Kidney glomerular epithelial cell (primary cell): ENCODE measurements at regions not wholly inside any gene's neighbourhood (a gene's known extent, or its start where the extent isn't known, plus 50 kb on each side); places are given as distances from the start of the nearest gene placed in this dataset.
"Not testable (repeated sequence)": the region's sequence is repeated elsewhere in the genome, so short reads cannot be mapped to it uniquely, and the experiment has no call there.

Experiments used
- DNase-seq: peaks from one replicate; lab custom pipeline; 2025; lab: John Stamatoyannopoulos, UW

DNA sequence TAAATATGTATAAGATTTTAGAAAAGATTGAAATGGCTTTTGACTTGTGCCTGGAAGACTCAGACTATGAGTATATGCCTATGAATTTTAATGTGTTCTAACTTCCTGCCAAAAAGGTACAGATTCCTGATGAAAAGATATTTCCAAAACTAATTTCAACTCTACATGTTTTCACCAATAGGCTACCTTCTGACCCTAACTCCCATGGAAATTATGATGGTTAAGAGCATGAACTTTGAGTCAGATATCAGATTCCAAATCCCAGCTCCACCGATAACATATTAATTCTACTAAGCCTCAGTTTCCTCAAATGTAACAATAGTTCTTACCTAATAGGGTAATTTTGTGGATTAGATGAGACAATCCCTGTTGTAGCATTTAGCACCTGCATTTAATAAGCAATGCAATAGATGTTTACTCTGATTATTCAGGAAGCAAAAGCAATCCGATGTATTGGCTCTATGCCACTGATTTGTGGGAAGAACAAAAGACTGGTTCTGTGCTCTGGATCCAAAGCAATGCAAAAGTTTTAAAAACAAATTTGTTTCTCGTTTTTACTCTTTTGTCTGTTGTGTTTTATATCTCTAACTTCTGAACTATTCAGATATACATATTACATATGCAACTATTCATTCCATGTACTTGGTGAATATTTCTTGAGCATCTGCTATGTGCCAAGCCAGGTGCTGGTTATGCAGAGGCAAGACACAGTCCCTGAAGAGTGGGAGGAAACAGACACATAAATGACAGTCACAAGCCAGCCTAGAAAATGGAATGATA, 115.4 kb downstream of the GATA6 start:
- no peak for DNase-seq

DNA sequence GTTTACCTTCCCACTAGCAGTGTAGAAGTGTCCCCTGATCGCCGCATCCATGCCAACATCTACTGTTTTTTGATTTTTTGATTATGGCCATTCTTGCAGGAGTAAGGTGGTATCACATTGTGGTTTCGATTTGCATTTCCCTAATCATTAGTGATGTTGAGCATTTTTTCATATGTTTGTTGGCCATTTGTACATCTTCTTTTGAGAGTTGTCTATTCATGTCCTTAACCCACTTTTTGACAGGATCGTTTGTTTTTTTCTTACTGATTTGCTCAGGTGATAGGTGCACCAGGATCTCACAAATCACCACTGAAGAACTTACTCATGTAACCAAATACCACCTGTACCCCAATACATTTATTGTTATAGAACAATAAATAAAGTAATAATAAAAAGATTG, 114.5 kb downstream of the GATA6 start:
- DNase-seq, result not testable (repeated sequence)

DNA sequence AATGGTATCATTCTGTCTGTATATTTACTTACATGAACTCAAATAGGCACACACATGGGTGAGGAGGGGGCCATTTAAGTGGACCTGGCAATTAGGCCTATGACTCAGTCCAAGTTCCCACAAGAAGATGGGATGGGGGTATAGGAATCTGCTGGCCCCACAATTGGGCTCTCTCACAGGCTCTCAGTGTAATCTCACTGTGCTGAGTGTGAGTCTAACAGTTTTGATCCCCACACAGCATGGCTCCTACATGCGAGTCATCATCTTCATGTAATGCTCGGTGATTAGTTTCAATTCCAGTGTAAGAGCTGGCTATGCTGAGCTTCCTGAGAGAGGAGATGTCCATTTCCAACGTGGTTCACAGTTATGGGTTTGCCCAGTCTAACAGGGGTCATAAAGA, 114.0 kb downstream of the GATA6 start:
- no peak for DNase-seq

DNA sequence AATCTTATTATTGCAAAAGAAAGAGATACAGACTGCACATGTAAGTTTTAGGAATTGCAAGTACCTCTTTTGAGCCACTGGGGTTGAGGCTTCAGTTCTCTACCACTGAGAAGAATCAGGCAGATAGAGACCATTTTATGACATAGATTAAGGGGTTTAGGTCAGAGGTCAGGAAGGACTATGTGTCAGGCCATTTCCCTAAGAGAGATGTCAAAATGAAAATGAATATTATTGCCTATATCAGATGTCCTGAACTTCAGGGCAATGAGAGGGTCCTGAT, 113.7 kb downstream of the GATA6 start:
- no peak for DNase-seq

DNA sequence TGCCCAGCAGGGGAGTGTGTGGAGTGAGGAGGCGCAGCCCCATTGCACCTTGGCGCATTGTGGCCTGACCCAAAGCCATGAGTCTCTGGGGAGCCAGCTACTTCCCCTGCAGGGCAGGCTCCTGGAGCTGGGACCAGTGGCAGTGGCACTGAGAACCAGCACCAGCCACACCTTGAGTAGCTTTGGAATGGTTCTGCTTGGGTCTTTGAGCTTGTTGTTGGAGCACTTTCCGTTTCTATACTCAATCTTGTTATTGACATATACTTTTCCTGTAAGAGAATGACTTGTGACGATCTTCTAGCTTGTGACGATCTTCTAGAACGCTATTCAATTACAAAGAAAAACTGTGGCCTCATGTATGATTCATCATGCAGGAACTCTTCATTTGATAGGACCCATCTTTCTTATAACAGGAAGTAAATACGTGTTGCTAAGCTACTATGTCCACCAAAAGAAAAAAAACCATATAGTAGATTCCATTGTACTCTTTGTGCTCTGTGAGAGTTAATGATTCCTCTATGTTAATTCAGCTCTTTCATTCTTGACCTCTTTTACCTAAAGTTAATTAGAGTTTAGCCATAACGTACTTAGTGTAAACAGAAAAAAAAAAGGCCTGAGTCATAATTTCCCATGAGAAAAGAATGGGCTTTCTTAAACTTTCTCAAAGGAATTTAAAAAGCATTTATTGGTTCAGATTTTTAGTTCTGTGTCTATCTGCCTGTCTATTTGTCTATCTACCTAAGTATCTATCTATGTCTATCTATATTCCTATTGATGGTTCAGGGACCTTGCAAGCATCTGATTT, 113.1 kb downstream of the GATA6 start:
- DNase-seq, result peak; percentile 97

DNA sequence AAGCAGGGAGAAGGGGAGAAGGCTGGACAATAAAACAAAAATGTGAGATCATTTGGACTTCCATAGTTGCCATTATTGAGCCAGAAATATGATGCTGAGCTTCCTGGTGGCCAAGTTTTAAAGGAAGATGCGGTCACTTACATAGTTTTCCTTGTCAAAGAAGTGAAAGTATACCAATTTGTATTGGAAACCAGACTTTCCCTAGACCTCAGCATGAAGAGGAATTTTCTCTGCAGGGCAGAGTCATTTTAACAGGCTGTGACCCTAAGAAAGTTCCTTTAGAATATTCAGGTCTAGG, 111.0 kb downstream of the GATA6 start:
- no peak for DNase-seq

DNA sequence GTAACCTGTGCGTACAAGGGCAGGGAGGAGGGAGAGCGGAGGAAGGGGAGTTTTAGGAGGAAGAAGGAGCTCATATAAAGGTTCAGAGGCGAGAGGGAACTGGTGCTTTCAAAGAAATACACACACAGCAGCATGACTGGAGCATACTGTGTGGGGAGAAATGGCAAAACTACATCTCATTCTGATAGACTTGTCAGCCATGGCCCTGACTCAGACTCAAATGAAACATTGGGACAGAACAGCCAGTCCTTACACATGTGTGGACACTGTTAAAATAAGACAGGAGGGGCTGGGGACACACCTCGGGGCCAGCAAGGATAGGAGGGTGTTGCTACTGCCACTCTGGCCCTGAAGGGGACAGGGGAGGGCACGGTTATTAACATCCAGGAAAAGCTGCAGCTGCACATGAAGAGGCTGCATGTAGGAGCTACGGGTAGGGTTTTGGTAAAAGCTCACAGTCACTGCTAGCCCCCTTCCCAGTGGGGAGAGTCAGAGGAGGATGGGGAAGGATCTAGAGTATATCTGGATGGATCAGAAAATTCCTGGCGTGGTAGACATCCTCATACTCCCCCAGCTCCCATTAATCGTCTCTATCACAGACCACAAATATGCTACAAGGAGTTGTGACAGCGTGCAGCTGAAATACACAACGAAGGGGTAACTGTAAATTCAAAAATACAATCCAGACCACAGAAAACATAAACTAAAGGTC, 110.5 kb downstream of the GATA6 start:
- DNase-seq, result no peak

DNA sequence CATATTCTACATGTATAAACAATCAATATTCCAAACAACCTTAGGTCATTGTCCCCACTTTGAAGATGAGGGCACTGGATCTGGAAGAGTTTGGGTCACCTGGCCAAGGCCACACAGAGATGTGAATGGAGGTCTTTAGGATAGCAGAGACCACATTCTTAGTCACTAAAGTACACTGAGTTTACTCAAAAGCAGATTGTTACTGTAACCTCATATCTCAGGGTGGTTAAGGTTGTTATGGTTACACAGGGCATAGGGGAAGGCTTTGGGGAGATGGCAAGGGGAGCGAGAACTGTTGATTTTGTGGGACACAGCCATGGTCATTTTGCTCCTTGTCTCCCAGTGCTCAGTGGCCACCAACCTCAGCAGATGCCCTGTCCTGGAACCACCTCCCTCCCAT, 109.4 kb downstream of the GATA6 start:
- no peak for DNase-seq

DNA sequence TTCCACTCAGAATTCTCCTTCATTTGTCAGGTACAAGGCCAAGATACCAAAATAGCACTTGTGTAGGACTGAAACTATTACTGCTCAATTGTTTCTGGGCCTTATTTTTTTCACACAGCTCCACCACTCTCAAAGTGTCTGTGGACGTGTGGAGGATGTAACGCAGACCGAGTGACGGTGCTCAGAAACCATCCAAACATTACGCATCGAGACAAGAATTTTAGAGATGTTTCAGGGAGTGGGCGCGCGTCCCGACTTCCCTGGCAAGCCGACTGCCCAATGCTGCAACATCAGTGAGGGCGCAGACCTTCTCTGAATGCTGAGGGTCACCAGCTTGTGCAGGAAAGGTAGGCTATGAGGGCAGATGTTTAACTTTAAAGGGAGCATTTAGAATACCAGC, 108.4 kb downstream of the GATA6 start:
- no peak for DNase-seq

DNA sequence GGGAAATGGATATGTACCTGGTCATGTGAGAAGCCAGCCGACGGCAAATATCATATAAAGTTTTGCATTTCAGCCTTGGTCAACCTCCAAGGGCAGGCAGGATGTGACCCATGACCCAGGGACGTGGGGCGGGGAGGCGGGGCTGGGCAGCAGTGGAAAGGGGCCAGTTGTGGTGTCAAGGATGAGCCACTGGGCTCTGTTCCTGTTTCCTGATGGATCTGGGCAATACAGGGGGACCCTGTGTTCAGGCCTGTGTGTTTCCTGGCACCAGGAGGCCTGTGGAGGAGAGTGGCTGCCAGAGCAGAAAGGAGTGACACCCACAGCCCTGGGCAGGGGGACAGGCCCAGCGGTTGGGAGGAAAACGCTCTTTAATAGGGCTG, 106.9 kb downstream of the GATA6 start:
- DNase-seq, result no peak

DNA sequence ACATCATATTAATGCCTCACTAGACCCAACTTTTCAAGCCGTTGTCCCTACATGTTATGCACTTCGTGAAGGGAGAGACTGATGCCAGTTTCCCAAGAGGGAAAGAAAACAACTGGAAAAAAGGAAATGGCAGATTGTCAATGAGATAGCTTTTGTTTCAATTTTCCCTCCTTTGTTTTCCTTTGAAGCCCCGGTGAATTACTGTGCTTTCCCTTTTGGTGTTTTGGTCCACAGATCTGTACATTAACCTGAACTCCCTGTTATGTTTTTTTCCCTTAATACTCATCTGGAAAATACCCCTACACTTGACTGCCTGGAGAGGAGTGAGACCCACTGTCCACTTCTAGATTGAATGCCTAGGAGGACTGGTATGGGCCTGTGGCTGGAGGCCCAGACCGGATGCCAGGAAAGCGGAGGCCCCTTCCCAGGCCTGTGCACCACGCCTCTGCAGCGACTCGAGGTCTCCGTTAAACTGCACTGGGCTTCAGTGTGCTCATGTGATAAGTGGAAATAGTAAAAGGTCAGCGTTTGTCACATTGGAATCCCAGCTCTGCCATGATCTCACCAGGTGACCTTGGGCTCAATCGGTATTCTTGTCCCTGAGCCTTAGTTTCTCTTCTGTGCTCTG, 106.4 kb downstream of the GATA6 start:
- no peak for DNase-seq

DNA sequence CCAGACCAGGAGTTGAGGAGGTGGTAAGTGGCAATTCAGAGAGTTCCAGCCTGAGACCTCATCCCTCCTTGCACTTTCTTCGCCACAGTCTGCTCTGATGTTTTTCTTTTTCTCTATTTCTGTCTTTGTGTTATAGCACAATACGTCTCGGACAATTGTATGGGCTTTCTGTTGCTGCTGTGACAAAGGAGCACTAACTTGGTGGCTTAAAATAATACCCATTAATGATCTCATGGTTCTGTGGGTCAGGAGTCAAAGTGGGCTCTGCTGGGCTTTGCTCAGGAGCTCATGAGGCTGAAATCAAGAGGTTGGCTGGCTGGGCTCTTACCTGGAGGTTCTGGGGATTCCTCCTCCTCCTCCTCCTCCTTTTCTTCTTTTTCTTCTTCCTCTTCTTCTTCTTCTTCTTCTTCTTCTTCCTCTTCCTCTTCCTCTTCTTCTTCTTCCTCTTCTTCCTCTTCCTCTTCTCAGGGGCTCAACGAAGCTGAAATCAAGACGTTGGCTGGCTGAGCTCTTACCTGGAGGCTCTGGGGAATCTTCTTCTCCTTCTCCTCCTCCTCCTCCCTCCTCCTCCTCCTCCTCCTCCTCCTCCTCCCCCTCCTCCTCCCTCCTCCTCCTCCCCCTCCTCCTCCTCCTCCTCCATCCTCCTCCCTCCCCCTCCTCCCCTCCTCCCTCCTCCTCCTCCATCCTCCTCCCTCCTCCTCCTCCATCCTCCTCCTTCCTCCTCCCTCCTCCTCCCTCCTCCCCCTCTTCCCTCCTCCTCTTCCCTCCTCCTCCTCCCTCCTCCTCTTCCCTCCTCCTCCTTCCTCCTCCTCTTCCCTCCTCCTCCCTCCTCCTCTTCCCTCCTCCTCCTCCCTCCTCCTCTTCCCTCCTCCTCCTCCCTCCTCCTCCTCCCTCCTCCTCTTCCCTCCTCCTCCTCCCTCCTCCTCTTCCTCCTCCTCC, 104.0 kb downstream of the GATA6 start:
- DNase-seq, result no peak

DNA sequence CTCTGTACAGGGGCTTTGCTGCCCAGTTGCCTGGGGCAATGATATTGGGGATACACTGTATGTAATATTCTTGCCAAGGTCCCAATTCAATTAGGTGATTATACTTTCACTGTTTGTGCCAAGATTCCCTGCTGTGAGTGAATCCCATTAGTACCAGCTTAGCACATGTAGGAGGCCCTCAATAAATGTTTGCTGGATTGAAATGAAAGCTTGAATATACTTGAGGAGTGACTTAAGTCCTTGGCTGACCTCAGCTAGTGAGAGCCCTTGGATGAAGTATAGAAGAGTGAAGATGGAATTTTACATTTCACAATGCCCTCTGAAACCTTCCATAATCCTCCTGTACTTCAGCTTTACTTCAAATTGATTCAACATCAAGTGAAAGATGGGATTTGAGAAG, 102.9 kb downstream of the GATA6 start:
- no peak for DNase-seq

DNA sequence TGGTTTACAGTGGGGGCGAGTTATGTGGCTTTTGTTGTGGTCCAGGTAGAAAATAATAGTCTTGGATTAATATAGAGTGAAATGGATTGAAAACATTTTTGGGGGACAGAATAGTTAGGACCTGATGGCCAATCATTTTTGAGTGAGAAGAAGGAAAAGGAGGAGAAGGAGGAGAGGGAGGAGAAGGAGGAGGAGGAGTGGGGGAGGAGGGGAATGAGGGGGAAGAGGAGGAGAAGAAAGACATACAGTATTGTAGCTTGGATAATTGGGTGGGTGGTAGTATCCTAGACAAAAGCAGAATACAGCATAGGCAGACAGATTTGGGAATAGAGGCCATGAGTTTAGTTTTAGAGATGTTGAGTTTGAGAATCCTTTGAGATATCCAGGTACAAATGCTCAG, 101.6 kb downstream of the GATA6 start:
- DNase-seq, result no peak

DNA sequence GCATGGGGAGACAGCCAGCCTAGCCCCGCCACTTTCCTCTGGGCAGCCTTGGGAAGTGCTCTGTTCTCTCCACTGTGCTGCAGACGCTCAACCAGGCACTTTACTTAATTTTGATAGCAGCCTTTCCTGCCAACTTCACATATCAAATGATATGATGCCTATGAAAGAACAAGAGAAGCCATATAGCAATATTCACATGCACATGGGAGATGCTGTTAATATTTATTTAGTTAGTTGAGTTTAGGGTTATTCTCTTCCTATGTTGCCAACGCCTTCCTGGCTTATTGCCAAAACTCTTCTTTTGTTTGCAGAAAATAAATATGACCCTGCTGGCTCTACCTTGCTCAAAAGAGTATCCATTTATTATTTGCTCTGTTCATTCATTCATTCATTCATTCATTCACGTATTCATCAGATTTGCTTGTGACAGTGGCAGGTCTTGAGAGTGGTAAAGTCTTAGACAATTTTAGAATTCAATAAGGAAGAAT, 99.3 kb downstream of the GATA6 start:
- DNase-seq, result no peak

DNA sequence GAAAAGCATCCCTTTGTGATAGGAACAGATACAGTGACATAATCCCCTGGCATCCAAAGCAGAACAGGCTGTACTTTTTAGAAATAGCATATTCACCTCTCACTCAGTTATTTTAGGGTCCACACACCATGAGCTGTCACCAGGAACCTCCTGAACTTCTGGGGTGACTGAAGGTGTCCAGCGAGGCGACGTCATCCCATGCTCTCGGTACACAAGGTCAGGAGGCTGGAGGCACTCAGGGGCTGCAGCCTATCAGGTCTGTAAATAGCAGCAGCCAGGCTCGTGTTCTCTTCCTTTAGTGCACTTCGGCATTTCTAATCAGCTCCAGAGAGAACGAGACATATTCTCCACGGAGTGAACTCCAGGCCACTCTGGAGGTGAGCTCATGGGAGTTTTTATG, 98.3 kb downstream of the GATA6 start:
- no peak for DNase-seq

DNA sequence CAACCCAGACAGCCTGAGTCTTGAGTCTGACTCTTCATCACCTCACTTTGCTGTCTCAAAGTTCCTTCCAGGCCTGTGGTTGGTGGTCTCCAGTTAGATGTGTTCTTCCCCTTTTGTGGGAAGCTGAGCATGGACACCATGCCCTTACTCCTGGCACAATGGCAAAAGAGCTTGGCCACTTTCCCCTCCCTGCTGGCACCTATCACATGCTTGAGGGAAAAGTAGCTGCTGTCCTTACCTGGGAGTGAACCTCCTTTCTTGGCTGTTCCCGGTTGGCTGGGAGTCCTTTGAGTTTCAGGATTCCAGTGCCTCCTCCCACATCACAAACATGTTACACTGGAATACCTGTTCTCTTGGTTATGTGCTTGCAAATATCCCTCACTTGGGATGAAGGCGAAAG, 97.8 kb downstream of the GATA6 start:
- no peak for DNase-seq

DNA sequence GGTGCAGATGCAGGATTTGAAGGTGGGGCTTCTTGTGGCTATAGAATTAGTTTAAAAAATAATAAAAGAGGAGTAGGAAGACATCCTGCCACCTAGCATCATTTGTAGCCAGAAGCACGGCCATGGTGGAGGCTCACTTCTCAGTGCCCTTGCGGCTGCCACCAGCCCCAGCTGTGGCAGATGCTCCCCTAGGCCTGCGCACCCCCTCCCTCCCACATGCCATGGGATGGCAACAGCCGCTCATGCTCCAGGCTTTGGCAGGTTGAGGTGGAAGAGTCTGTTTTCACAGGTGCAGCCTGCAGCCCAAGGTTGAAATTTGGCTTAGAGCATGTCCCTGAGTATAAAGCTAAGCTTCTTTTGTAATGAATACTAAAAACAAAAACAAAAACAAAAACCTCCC, 96.4 kb downstream of the GATA6 start:
- DNase-seq, result no peak

DNA sequence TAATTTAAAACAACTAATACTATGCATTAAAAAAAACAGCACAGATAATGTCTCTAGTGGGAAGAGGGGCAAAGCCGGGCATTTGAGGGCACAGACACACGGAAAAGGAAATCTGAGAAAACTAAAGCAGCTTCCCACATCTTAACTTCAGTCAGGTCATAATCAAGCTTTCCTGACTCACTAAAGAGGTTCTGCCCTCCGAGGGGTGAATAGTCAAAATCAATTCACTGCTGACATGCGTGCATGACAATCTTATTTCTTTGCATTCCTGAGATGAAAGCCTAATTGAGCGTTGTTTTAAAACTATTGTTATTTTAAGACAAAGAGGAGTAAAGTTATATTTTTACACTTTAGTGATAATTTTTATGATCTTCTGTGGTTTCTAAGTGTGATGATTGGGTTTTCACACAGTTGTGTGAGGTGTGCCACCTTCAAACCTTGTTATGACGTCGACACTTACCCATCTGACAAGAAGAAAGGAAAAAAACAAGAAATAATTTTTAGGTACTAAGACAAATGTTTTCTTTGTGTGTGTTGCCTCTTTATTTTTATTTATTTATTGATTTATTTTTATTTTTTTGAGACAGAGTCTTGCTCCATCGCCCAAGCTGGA, 90.9 kb downstream of the GATA6 start:
- no peak for DNase-seq

DNA sequence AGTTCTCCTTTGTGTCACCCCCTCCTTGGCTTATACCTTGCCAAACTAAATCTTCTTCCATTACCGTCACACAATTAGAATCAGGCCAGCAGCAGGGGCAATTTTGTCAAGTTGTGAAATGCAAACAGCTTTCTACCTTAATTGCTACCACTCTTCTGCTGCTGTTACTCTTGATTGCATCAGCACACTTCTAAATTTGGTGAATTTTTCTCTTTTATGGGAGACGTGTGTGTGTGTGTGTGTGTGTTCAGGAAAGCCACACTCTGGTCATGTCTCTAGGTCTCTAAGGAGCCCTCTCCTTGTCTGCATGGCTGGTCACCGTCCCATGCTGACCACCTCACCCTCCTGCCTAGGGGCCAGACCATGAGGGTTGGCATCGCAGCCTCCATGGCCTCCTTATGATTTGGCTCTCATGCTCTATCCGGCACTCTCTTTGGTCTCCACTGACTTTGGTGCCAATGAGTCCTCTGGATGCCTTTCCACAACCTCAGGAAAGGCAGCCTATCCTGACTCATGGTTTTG, 87.7 kb downstream of the GATA6 start:
- DNase-seq, result no peak

DNA sequence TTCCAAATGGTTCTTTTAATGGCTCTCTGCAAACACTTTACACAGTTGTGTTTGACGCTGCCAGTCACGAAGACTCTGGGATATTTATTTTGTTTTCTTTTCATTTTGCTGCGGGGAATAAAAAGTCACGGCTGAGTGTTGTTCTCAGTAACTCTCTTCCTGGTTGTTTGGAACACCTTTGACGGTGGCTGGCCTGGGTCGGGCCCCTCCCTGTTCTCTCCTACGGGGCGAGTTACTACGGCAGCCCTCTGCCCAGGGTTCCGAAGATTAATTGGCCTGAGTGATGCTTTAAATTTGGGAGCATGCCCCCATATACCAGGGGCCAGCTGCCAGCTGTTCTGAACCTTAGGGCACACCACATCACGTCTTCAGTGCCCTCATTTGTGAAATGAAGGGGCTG, 84.7 kb downstream of the GATA6 start:
- DNase-seq, result no peak
